Stimulated activated naive CD8-positive, alpha-beta T cell treated with anti-CD3 and anti-CD28 coated beads, Interleukin-15, Interleukin-2, amounts not matched to agents 100 ng/mL and 50 ng/mL, for 24 hours (primary cell): ENCODE measurements at regions not wholly inside any gene's neighbourhood (a gene's known extent, or its start where the extent isn't known, plus 50 kb on each side); places are given as distances from the start of the nearest gene placed in this dataset.
"Not testable (repeated sequence)": the region's sequence is repeated elsewhere in the genome, so short reads cannot be mapped to it uniquely, and the experiment has no call there.

Experiments used
- H3K27ac Mint-ChIP-seq: one replicate; pipeline ENCODE4 v1.8.0; 2021; ENCODE audit warnings: mild to moderate bottlenecking, mixed read lengths
- H3K27me3 Mint-ChIP-seq: one replicate; pipeline ENCODE4 v1.8.0; 2021; ENCODE audit warnings: mixed read lengths
- H3K36me3 Mint-ChIP-seq: one replicate; pipeline ENCODE4 v1.8.0; 2021; ENCODE audit warnings: low read depth, mixed read lengths
- H3K4me1 Mint-ChIP-seq: one replicate; pipeline ENCODE4 v1.8.0; 2021; ENCODE audit warnings: low read depth, mixed read lengths
- H3K4me3 Mint-ChIP-seq: one replicate; pipeline ENCODE4 v1.8.0; 2021; ENCODE audit warnings: mild to moderate bottlenecking, mixed read lengths
- H3K9me3 Mint-ChIP-seq: one replicate; pipeline ENCODE4 v1.8.0; 2021; ENCODE audit warnings: mixed read lengths

DNA sequence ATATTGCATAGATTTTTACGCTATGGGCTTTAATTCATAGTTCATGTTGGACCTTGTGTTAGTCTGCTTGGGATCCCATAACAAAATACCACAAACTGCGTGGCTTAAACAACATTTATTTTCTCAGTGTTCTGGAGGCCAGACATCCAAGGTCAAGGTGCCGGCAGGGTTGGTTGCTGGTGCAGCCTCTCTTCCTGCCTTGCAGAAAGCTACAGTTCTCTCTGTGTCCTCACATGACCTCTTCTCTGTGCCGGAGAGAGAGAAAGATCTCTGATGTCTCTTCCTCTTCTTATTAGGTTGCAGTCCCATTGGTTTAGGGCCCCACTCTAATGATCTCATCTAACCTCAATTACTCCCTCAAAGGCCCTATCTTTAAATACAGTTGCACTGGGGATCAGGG lies 170.5 kb downstream of the IPO8 start:
- Mint-ChIP-seq H3K9me3 (peaks cover 5% of the 10 kb centered on the region), H3K4me3 (no peak overlapping the region), H3K4me1 (no peaks in the 10 kb centered on the region), H3K27ac (no peak overlapping the region), H3K36me3 (no peaks in the 10 kb centered on the region), H3K27me3 (peaks cover 3% of the 10 kb centered on the region)

DNA sequence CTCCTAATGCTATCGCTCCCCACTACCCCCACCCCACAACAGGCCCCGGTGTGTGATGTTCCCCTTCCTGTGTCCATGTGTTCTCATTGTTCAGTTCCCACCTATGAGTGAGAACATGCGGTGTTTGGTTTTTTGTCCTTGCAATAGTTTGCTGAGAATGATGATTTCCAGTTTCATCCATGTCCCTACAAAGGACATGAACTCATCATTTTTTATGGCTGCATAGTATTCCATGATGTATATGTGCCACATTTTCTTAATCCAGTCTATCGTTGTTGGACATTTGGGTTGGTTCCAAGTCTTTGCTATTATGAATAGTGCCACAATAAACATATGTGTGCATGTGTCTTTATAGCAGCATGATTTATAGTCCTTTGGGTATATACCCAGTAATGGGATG lies 175.4 kb downstream of the IPO8 start:
- not testable (repeated sequence) for H3K9me3 Mint-ChIP-seq, H3K4me1 Mint-ChIP-seq, H3K27ac Mint-ChIP-seq, H3K4me3 Mint-ChIP-seq, H3K27me3 Mint-ChIP-seq, H3K36me3 Mint-ChIP-seq

DNA sequence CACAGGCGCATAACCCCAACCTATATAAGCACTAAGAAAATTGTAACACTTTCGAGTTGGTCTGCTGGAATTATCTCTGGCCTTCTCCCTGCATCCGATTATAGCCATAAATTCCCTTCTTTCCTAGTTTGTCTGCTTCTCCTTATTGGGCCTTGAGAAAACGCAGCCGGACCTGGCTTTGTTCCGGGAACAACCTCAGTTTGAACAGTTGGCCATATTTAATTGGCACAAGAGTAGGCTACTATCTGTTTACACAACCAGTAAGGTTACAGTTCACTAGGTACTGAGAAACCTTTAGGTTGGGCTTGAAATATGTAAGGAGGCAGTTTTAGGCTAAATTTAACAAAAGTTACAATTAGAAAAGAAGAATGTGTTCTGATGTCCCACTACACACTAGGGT lies 176.1 kb downstream of the IPO8 start:
- Mint-ChIP-seq H3K27ac (no peak overlapping the region), H3K27me3 (no peaks in the 10 kb centered on the region), H3K9me3 (peaks cover 5% of the 10 kb centered on the region), H3K4me1 (no peaks in the 10 kb centered on the region), H3K36me3 (no peaks in the 10 kb centered on the region), H3K4me3 (no peak overlapping the region)

DNA sequence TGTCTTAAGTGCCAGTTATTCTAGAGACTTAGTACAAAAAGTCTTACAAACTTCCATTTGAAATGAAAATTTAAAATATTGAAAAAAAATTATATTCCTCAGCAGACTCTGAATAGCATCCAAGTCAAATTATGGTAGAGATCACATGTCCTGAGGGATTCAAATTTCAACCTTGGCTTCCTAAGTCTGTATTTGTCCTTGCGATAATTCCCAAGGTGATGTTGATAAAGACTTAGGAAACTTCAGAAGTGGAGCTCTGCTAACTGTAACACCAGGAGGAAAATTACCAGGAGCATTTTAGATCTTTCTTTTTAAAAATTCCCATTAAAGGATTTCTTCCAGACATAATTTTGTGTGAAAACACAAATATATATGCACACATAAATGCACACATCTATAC lies 178.3 kb downstream of the IPO8 start:
- Mint-ChIP-seq H3K4me3 (no peak overlapping the region), H3K36me3 (no peaks in the 10 kb centered on the region), H3K4me1 (no peaks in the 10 kb centered on the region), H3K27ac (no peak overlapping the region), H3K9me3 (no peaks in the 10 kb centered on the region), H3K27me3 (no peaks in the 10 kb centered on the region)

DNA sequence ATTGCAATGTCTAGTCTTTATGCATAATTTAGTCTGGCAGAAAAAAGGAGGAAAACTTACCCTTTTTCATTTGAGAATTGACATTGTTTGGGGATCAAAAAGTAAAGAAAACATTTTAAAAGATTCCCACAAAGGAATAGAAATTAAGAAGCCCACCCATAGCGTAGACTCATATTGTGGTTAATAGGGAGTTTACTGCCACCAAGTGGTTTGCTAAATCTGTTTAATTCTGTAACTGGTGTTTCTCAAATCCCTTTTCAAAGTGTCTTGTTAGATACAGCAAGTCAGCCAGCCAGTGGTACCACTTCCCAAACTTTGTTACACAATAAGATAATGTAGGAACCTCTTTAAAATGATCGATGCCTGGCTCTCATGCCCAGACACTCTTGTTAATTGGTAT lies 180.3 kb downstream of the IPO8 start:
- Mint-ChIP-seq H3K27ac (no peak overlapping the region), H3K4me3 (no peak overlapping the region), H3K9me3 (no peaks in the 10 kb centered on the region), H3K36me3 (no peaks in the 10 kb centered on the region), H3K27me3 (no peaks in the 10 kb centered on the region), H3K4me1 (no peaks in the 10 kb centered on the region)

DNA sequence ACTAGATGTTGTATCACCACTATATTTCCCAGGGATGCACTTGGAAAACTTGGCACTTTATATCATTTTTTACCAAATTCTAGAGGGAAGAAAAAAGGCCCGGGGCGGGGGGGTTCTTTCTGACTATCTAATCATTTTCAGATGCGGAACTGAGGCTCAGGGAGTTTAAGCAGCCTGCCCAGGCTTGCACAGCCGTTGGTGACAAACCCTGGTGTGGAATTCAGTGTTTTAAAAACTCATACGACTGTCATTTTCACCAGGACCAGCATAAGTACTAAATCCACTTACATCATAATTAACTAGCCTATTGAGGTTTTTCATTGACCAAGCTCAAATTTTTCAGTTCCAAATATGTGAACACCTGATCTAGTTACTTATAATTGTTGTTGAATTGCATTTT lies 181.0 kb downstream of the IPO8 start:
- Mint-ChIP-seq H3K4me3 (no peak overlapping the region), H3K9me3 (no peaks in the 10 kb centered on the region), H3K4me1 (no peaks in the 10 kb centered on the region), H3K27ac (no peak overlapping the region), H3K27me3 (no peaks in the 10 kb centered on the region), H3K36me3 (no peaks in the 10 kb centered on the region)

DNA sequence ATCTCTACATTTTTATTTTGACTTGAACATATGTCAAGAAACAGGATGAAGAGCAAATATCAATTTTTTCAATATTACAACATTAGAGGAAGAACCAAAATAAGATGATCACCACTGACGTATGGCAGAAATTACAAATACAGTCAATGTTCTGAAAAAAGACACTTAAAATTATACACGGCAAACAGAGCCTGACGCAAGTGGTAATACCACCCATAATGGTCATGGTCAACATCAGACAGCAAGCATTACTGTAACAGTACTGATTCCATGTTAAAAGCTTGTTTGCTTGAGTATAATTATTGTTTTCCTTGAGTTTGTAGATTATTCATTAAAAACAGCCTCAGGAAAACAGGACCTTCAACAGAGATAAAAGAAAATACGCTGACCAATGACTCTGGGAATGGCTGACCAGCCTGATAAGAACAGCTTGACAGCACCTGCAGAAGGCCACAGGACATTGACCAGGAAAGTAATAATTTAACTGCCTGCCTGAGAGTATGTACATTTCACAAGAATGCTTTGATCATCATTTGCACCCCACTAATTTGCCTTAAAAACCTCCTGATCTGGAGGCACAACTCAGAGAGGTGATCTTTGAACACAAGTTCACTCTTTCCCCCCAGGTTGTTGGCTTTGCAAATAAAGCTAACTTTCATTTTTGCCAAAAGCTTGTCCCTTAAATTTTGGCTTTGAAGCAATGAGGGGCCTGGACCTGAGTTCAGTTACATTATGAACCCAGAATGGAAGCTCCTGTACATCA lies 187.3 kb downstream of the IPO8 start:
- H3K9me3 Mint-ChIP-seq, result no peaks in the 10 kb centered on the region
- H3K27me3 Mint-ChIP-seq, result peaks cover 4% of the 10 kb centered on the region
- H3K4me1 Mint-ChIP-seq, result no peaks in the 10 kb centered on the region
- H3K36me3 Mint-ChIP-seq, result no peaks in the 10 kb centered on the region
- H3K4me3 Mint-ChIP-seq, result no peak overlapping the region
- H3K27ac Mint-ChIP-seq, result no peak overlapping the region

DNA sequence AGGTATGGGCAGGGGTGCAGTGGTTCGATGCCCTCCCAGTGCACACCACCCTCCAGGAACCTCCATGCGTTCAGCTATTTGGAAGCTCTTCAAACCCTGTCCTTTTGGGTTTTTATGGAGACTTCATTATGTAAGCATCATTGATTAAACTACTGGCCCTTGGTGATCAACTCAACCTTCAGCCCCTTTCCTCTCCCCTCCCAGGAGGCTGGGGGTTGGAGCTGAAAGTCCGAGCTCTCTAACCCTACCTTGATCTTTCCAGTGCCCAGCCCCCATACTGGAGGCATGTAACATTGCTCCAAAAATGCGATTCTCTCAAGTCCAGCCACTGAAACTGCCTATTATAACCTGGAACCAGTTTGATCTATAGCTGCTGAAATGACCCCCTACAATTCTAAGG lies 188.1 kb downstream of the IPO8 start:
- peaks cover 4% of the 10 kb centered on the region for H3K27me3 Mint-ChIP-seq
- H3K4me1 Mint-ChIP-seq, result no peaks in the 10 kb centered on the region
- H3K4me3 Mint-ChIP-seq, result no peak overlapping the region
- no peaks in the 10 kb centered on the region for H3K36me3 Mint-ChIP-seq
- H3K9me3 Mint-ChIP-seq, result no peaks in the 10 kb centered on the region
- H3K27ac Mint-ChIP-seq, result no peak overlapping the region

DNA sequence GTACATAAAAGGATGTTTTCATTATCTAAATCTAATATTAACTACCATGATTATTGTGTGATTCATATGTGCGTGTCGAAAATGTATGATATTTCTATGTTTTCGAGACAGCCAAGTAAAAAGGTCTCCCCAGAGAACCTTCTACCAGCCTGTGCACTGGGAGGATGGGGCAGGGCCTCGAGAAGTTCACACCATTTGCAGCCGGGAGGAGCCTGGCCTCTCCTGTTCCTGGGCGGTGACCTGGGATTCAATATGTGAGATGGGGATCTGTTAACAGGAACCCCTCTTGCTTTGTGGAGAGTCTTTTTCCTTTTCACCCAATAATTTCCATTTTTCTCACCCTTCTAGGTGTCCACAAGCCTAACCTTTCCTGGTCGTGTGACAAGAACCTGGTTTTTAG lies 189.3 kb downstream of the IPO8 start:
- H3K27me3 Mint-ChIP-seq, result peaks cover 4% of the 10 kb centered on the region
- no peaks in the 10 kb centered on the region for H3K36me3 Mint-ChIP-seq
- H3K9me3 Mint-ChIP-seq, result no peaks in the 10 kb centered on the region
- no peaks in the 10 kb centered on the region for H3K4me1 Mint-ChIP-seq
- H3K27ac Mint-ChIP-seq, result no peak overlapping the region
- no peak overlapping the region for H3K4me3 Mint-ChIP-seq

DNA sequence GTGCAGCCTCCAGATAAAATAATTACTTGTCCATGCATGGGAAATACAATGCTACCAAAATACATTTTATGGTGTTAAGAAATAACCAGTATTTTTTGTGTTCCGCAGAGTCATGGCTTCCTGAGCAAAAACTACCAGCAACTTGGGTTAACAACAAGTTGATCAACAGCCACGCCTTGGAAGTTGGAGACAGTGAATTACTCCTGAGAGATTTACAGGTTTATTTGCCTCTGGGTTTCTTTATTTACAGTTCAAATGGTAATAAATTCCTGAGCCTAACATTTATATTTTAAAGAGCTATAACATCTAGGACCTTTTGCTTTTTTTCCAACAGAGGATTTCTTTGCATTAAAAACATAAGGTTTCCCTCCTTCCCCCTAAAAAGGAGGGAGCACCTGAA lies 194.0 kb downstream of the IPO8 start:
- Mint-ChIP-seq H3K4me1 (no peaks in the 10 kb centered on the region), H3K9me3 (no peaks in the 10 kb centered on the region), H3K36me3 (no peaks in the 10 kb centered on the region), H3K4me3 (no peak overlapping the region), H3K27ac (no peak overlapping the region), H3K27me3 (no peaks in the 10 kb centered on the region)

DNA sequence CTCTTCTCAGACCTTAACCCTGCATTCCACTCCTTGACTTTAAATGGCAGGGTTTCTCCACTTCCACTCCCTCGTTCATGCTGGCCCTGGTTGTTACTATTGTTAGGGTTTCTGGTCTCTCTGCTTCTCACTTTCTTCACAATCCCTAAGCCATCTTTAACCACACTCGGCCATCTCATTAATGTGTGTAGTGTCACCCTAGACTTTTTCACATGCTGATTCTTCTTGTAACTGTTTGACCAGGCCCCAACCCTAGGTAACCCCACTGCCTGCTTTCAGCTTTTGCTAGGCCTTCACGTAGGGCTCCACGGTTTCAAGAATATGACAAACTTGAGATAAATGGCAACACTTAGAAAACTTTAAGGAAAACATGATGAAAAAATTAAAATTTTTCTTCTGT lies 195.1 kb downstream of the IPO8 start:
- H3K27me3 Mint-ChIP-seq, result no peaks in the 10 kb centered on the region
- H3K4me1 Mint-ChIP-seq, result no peaks in the 10 kb centered on the region
- no peak overlapping the region for H3K27ac Mint-ChIP-seq
- H3K4me3 Mint-ChIP-seq, result no peak overlapping the region
- no peaks in the 10 kb centered on the region for H3K36me3 Mint-ChIP-seq
- H3K9me3 Mint-ChIP-seq, result no peaks in the 10 kb centered on the region

DNA sequence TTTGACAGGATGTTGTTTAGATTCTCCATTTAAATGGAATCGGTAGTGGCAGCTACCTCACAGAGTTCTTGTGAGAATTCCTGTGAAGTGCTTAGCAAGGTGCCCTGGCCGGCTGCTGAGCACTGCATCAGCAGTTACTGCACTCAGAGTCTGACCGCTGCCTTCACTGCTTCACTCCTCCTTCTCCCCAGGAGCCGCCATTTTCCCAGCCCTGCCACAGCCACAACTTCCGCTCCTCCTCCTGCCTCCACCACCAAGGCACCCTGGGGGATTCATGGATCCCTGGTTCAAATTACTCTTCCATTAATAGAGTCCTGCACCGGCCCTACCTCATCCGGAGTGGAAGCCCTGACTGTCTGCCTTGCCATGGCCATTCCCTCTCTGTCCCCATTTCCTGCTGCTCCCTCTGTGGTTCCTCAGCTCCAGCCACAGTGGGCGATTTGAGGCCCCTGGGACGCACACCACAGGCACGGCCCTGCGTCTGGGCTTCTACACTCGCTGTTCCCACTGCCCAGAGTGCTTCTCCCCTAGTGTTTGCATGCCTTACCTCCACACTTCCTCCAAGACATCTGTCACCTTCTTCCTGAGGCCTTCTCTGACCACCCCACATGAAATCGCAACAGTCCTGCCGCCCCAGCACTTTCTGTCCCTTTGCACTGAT lies 210.3 kb downstream of the IPO8 start:
- no peak overlapping the region for H3K4me3 Mint-ChIP-seq
- H3K27ac Mint-ChIP-seq, result no peak overlapping the region
- no peaks in the 10 kb centered on the region for H3K36me3 Mint-ChIP-seq
- peaks cover 4% of the 10 kb centered on the region for H3K27me3 Mint-ChIP-seq
- H3K9me3 Mint-ChIP-seq, result peaks cover 5% of the 10 kb centered on the region
- H3K4me1 Mint-ChIP-seq, result no peaks in the 10 kb centered on the region

DNA sequence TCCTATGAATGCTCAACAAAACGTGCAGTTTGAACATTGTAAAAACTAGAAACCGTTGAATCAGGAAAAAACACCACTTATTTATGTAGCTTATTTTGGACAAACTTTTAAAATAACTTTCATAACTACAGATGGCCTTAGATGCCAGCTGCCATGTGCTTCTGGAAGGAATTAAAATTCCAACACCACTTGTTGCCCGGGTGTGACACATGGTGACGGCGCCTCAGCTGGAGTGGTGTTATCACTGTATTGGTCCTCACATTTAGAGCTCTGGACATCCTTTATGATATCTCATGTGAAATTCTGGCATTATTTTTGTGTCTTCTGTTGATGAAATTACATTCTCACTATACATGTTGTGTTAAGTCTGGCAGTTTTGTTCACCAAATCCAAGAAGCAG lies 211.0 kb downstream of the IPO8 start:
- Mint-ChIP-seq H3K36me3 (no peaks in the 10 kb centered on the region), H3K4me3 (no peak overlapping the region), H3K9me3 (peaks cover 5% of the 10 kb centered on the region), H3K4me1 (no peaks in the 10 kb centered on the region), H3K27ac (no peak overlapping the region), H3K27me3 (peaks cover 4% of the 10 kb centered on the region)

DNA sequence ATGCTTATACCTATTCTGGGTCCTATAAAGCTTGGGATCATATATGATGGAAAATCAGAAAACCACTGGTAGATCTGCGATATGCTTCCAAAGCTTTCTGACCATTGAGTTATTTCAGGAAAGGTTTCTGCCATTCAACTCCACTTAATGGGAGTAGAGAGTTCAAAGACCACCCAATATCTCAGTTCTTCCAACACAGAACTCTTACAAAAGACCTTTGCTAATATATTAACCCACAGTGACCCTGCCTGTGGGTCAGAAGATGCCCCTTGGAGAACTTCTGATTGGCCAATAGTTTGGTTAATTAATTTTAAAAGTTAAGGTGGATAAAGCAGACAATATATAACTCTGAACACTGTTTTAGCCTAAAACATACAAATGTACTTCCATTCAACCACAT lies 213.0 kb downstream of the IPO8 start:
- Mint-ChIP-seq H3K4me3 (no peak overlapping the region), H3K36me3 (no peaks in the 10 kb centered on the region), H3K27ac (no peak overlapping the region), H3K27me3 (peaks cover 4% of the 10 kb centered on the region), H3K4me1 (no peaks in the 10 kb centered on the region), H3K9me3 (peaks cover 5% of the 10 kb centered on the region)

DNA sequence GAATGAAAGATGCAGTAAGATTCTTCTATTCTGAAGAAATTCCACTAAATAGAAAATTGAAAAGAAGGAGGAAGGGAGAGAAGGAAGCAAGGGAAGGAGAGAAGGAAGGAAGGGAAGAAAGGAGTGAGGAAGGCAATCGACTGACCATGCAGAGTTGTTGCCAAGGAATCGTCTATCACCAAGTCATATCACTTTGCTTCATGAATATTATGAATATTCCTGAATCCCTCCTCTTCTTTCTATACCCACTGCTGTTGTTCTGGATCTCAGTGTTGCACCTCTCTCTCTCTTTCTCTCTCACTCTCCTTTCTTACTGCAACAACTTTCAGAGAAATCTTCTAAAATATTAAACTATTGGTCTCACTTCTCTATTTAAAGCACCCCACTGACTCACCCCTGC lies 222.4 kb downstream of the IPO8 start:
- Mint-ChIP-seq H3K4me1 (no peaks in the 10 kb centered on the region), H3K27me3 (peaks cover 8% of the 10 kb centered on the region), H3K27ac (no peak overlapping the region)

DNA sequence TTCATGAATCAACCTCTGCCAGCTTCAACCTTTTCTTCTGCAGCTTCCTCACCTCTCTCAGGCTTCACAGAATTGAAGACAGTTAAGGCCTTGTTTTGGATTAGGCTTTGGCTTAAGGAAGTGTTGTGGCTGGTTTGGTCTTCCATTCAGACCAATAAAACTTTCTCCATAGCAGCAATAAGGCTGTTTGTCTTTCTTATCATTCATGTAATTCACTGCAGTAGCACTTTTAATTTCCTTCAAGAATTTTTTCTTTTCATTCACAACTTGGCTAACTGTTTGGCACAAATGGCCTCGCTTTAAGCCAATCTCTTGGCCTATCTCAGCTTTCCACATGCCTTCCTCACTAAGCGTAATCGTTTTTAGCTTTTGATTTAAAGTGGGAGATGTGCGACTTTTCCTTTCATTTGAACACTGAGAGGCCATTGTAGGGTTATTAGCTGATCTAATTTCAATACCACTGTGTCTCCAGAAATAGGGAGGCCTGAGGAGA lies 229.5 kb downstream of the IPO8 start:
- Mint-ChIP-seq H3K36me3 (no peaks in the 10 kb centered on the region), H3K27ac (no peak overlapping the region), H3K27me3 (peaks cover 4% of the 10 kb centered on the region), H3K4me1 (no peaks in the 10 kb centered on the region), H3K4me3 (no peak overlapping the region), H3K9me3 (peaks cover 11% of the 10 kb centered on the region)

More for the DNA sequence above, 222.4 kb downstream of the IPO8 start:
- peaks cover 11% of the 10 kb centered on the region for H3K9me3 Mint-ChIP-seq
- H3K4me3 Mint-ChIP-seq, result no peak overlapping the region
- no peaks in the 10 kb centered on the region for H3K36me3 Mint-ChIP-seq
